ENCODE measurements at regions not wholly inside any gene's neighbourhood (a gene's known extent, or its start where the extent isn't known, plus 50 kb on each side); places are given as distances from the start of the nearest gene placed in this dataset.

DNA sequence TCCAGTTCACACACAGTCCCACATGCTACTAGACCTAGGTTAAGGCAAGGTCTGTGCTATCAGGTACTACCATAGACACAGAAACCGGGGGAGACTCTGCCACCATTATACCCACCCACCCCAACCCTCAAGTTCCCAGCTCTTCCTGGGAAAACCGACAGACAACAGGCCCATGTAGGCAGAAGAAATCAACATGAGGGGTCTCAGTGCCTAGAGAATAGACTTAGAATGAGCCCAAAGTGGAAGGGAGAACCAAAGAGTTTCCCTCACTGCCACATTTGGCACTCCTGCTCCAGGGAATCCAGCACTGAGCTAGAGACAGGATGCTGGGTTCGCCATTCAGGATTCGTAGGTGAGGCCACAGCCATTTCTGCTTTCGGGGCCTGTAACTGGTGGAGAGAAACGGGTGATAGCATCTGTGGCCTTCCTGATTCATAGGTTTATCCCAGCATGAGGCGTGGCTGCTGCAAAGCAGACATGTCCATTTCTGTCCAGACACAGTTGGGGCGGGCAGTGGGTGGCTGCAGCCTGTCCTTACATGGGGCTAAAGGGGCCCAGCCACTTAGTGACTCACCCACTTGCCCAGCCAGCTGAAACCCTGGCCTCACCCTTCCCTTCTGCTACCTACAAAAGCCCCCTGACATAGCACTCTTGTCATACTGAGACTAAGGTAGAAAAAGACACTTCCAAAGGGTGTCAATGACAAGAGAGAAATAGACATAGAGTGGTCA lies 69.4 kb downstream of the IRF2BPL start:
- TF ChIP-seq, protein P1, sequence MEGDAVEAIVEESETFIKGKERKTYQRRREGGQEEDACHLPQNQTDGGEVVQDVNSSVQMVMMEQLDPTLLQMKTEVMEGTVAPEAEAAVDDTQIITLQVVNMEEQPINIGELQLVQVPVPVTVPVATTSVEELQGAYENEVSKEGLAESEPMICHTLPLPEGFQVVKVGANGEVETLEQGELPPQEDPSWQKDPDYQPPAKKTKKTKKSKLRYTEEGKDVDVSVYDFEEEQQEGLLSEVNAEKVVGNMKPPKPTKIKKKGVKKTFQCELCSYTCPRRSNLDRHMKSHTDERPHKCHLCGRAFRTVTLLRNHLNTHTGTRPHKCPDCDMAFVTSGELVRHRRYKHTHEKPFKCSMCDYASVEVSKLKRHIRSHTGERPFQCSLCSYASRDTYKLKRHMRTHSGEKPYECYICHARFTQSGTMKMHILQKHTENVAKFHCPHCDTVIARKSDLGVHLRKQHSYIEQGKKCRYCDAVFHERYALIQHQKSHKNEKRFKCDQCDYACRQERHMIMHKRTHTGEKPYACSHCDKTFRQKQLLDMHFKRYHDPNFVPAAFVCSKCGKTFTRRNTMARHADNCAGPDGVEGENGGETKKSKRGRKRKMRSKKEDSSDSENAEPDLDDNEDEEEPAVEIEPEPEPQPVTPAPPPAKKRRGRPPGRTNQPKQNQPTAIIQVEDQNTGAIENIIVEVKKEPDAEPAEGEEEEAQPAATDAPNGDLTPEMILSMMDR (IDR thresholded peaks at IDR 0.05; ENCODE audit: low read depth, low read length) = no peak
- no peak for DNase-seq (ENCODE audit: low read depth, low spot score)
- ChIA-PET CTCF (interaction anchor here (1.7 kb wide), 1 partner anchor 45 kb away, joined by 10 read pairs; no protein-coding TSS in a partner anchor), POLR2A (interaction anchor here (0.5 kb wide), 1 partner anchor 23 kb away, joined by 3 read pairs; no protein-coding TSS in a partner anchor)
- Histone ChIP-seq H3K27me3 (ENCODE audit: control insufficient read depth, insufficient read depth, low read length) (no peaks in the 10 kb centered on the region), H3K27ac (ENCODE audit: low read depth, low read length) (peak overlapping the region; percentile 57), H3K9me3 (ENCODE audit: control insufficient read depth, insufficient read depth, low read length) (no peaks in the 10 kb centered on the region), H3K4me3 (ENCODE audit: low read depth, low read length) (no peak overlapping the region)

DNA sequence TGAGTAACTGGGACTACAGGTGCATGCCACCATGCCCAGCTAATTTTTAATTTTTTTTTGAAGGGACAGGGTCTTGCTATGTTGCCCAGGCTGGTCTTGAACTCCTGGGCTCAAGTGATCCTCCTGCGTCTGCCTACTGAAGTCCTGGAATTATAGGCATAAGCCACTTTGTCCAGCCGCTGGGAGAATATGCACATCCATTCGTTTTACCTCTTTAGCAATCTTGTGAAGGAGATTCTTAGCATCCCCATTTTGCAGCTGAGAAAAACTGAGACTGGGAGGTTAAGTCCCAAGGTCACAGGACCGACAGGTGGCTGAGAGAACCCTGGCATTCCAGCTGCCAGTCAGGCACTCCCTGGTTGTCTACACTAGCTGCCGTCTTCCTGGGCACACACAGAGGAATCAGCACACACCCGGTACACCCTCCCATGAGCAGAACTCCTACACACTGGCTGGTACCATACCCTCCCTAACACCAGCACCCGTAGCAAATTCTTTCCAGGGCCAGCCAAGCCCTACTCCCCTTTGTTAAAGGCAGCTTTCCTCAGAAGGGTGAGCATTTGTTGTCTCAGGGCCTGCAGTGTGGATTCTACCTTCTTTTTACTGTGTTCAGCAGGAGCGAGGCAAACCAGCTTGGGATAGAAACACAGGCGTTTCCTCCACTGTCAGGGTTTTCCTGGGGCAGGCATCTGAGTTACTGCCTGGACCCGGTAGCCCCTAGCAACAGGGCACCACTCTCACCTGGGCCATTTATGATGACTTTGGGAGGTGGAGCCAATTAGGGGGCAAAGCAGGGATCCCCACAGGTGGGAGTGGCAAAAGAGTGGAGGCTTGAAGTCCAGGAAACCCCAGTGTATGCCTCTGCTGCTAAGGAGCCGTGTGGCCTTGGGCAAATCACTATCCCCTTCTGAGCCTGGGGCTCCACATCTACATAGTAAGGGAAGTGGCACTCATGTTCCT lies 70.2 kb downstream of the IRF2BPL start:
- POLR2A ChIA-PET = interaction anchor here (0.5 kb wide), 1 partner anchor 22 kb away, joined by 3 read pairs; no protein-coding TSS in a partner anchor
- H3K27me3 ChIP-seq (ENCODE audit: control insufficient read depth, insufficient read depth, low read length) = no peaks in the 10 kb centered on the region
- H3K4me3 ChIP-seq (ENCODE audit: low read depth, low read length) = no peak overlapping the region
- DNase-seq (ENCODE audit: low read depth, low spot score) = no peak
- no peaks in the 10 kb centered on the region for H3K9me3 ChIP-seq (ENCODE audit: control insufficient read depth, insufficient read depth, low read length)
- TF ChIP-seq, protein P1 (IDR thresholded peaks at IDR 0.05; ENCODE audit: low read depth, low read length) = no peak
- CTCF ChIA-PET = interaction anchor here (0.6 to 1.7 kb wide), 5 partner anchors 18 to 112 kb away, joined by 3 to 10 read pairs (median 4); no protein-coding TSS in a partner anchor
- peak overlapping the region; percentile 57 for H3K27ac ChIP-seq (ENCODE audit: low read depth, low read length)

DNA sequence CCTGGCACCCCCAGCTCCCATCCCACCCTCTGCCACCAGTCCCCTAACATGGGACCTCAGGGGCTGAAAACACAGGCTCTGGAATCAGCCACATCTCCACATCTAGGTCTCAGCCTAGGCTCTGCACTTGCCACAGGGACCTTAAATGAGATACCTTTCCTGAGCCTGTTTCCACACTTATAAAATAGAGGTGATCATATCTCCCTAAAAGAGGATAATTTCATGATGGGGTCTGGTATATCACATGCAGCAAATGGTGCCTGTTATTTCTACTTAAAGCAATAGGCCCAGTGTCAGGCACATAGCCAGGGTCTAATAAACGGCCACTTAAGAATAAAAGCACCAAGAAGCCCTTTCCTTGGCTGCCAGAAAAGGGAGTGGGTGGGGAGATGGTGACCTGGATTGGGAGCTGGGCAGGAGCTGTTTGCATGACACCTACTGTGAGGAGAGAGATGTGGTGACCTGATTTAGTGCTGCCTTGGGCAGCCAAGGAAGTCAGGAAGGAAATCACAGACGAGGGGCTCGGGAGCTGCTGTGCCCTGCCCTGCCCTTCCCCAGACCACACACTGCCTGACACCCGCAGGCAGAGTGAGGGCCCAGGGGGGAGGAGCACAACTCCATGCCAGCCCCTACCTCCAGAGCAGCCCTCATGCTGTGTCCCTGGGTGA lies 71.2 kb downstream of the IRF2BPL start:
- Histone ChIP-seq H3K27ac (ENCODE audit: low read depth, low read length) (peak overlapping the region; percentile 85), H3K4me3 (ENCODE audit: low read depth, low read length) (no peak overlapping the region), H3K9me3 (ENCODE audit: control insufficient read depth, insufficient read depth, low read length) (no peaks in the 10 kb centered on the region), H3K27me3 (ENCODE audit: control insufficient read depth, insufficient read depth, low read length) (no peaks in the 10 kb centered on the region)
- ChIA-PET POLR2A (no interaction called here), CTCF (interaction anchor here (0.6 to 1.7 kb wide), 4 partner anchors 17 to 113 kb away, joined by 3 to 5 read pairs (median 4); no protein-coding TSS in a partner anchor)
- TF ChIP-seq, protein P1 (IDR thresholded peaks at IDR 0.05; ENCODE audit: low read depth, low read length) = no peak
- DNase-seq (ENCODE audit: low read depth, low spot score) = no peak

DNA sequence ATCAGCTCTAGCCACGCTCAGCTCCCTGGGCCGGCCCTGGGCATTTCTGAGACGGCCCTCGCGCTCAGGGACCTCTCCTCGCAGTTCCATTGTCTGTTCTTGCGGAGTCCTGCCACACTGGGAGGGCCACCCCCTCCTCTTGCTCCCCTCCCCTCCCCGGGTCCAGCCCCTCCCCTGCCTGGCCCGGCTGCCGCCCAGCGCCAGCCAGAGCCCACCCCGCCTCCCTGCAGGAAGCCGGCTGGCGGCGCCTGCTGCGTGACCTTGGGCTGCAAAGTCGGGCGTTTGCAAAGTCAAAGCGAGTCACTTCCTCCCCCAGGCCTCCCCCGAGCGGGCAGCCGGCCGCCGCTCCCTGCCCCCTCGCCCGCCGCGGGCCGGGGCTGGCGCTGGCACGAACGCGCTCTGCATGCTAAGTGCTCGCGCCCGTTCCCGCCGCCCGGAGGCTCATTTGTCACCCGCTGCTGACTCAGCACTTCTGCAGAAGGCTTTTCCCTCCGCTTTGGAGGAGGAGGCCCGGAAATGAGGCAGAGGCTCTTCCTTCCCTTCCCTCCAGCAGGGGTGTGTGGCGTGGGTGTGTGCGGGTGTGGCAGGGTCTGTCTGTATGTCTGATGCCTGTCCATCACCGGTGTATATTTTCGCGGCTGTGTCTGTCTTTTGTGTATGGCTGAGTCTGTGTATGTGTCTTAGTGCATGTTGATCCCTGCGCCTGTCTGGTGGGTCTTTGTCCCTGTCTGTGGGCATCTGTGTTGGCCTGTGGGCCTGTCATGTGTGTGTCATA lies 72.0 kb downstream of the IRF2BPL start:
- CTCF ChIA-PET = interaction anchor here (0.8 to 4.7 kb wide), 5 partner anchors 37 to 80 kb away, joined by 3 to 26 read pairs (median 5); no protein-coding TSS in a partner anchor

More for the DNA sequence above, 72.0 kb downstream of the IRF2BPL start:
- H3K27ac ChIP-seq (ENCODE audit: low read depth, low read length) = peak overlapping the region; percentile 86
- peak overlapping the region; percentile 37 for H3K4me3 ChIP-seq (ENCODE audit: low read depth, low read length)
- peak; percentile 59 for DNase-seq (ENCODE audit: low read depth, low spot score)
- TF ChIP-seq, protein P1 (IDR thresholded peaks at IDR 0.05; ENCODE audit: low read depth, low read length) = no peak
- POLR2A ChIA-PET = interaction anchor here (0.6 to 1.9 kb wide), 5 partner anchors 9 to 75 kb away, joined by 3 to 11 read pairs (median 4); no protein-coding TSS in a partner anchor
- H3K9me3 ChIP-seq (ENCODE audit: control insufficient read depth, insufficient read depth, low read length) = no peaks in the 10 kb centered on the region
- no peaks in the 10 kb centered on the region for H3K27me3 ChIP-seq (ENCODE audit: control insufficient read depth, insufficient read depth, low read length)
